ENCODE measurements at regions not wholly inside any gene's neighbourhood (a gene's known extent, or its start where the extent isn't known, plus 50 kb on each side); places are given as distances from the start of the nearest gene placed in this dataset.

DNA sequence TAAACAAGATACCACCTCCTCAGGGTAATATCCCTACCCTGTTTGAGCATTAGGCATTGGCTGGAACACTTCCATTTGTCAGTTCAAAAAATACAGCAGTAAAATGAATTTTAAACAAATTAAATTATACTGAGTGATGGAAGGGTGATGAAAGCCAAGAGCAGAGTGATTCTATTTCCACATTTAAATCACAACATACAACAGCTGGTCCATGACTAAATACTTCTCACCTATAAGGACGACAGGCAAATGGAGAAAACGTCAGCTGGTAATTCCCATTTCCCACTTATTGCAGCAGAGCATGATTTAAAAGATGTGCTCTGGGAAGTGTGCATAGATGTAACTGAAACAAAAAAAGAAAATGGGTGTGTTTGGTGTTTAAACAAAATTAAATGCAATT lies 543.6 kb upstream of the DAB2 start:
- no peak for DNase-seq (ENCODE audit: low read depth)
- TF ChIP-seq, protein P1, sequence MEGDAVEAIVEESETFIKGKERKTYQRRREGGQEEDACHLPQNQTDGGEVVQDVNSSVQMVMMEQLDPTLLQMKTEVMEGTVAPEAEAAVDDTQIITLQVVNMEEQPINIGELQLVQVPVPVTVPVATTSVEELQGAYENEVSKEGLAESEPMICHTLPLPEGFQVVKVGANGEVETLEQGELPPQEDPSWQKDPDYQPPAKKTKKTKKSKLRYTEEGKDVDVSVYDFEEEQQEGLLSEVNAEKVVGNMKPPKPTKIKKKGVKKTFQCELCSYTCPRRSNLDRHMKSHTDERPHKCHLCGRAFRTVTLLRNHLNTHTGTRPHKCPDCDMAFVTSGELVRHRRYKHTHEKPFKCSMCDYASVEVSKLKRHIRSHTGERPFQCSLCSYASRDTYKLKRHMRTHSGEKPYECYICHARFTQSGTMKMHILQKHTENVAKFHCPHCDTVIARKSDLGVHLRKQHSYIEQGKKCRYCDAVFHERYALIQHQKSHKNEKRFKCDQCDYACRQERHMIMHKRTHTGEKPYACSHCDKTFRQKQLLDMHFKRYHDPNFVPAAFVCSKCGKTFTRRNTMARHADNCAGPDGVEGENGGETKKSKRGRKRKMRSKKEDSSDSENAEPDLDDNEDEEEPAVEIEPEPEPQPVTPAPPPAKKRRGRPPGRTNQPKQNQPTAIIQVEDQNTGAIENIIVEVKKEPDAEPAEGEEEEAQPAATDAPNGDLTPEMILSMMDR (IDR thresholded peaks at IDR 0.05; ENCODE audit: low read depth, low read length, missing control alignments) = no peak
- H3K4me3 ChIP-seq (ENCODE audit: low read depth, low read length) = no peak overlapping the region
- in situ Hi-C loops (cut with HindIII; ENCODE audit: low sequenced_read_pairs) = no loop called here

DNA sequence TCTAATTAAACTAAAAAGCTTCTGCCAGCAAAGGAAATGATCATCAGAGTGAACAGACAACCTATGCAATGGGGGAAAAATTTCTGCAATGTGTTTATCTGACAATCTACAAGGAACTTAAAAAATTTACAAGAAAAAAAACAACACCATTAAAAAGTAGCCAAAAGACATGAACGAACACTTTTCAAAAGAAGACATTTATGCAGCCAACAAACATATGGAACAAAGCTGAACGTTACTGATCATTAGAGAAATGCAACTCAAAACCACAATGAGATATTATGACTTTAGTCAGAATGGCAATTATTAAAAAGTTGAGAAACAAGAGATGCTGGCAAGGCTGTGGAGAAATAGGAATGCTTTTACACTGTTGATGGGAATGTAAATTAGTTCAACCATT lies 530.4 kb upstream of the DAB2 start:
- in situ Hi-C loops (cut with HindIII; ENCODE audit: low sequenced_read_pairs) = no loop called here
- no peak for DNase-seq (ENCODE audit: low read depth)
- H3K4me3 ChIP-seq (ENCODE audit: low read depth, low read length) = no peak overlapping the region
- TF ChIP-seq, protein P1 (IDR thresholded peaks at IDR 0.05; ENCODE audit: low read depth, low read length, missing control alignments) = no peak

DNA sequence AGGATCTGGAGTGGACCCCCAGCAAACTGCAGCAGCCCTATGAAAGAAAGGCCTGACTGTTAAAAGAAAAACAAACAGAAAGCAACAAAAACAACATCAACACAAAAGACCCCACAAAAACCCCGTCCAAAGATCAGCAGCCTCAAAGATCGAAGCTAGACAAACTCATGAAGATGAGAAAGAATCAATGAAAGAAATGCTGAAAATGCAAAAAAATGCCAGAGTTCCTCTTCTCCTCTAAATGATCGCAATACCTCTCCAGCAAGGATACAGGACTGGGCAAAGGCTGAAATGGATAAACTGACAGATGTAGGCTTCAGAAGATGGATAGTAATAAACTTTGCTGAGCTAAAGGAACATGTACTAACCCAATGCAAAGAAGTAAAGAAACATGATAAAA lies 526.3 kb upstream of the DAB2 start:
- in situ Hi-C loops (cut with HindIII; ENCODE audit: low sequenced_read_pairs) = no loop called here
- no peak overlapping the region for H3K4me3 ChIP-seq (ENCODE audit: low read depth, low read length)
- DNase-seq (ENCODE audit: low read depth) = no peak
- TF ChIP-seq, protein P1 (IDR thresholded peaks at IDR 0.05; ENCODE audit: low read depth, low read length, missing control alignments) = no peak

DNA sequence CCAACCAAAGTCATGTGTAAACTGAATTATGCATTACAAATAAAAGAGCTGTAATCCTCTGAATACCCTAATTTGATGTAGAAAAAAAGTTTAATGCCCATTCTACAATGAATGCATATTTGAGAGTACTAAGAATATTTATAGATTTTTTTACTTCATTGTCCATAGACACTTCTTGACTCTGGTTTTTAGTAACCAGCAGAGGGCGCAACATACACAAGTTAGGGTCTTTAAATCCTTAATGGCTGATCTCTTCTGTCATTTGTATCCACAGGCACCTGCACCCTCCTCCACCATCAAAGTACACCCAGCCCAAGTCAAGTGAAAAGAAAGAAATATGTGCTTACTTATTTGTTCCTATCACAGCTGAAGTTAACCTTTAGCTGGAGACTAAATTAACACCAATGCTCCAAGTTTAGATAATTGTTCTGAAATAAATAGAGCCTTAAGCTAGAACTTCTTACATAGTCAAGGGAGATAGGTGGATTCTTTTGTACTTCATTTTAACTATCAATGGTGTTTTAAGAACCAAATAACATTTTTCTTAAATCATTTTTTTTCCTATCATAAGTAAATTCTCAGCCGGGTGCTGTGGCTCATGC lies 524.2 kb upstream of the DAB2 start:
- H3K4me3 ChIP-seq (ENCODE audit: low read depth, low read length) = no peak overlapping the region
- TF ChIP-seq, protein P1 (IDR thresholded peaks at IDR 0.05; ENCODE audit: low read depth, low read length, missing control alignments) = peak; percentile 56
- DNase-seq (ENCODE audit: low read depth) = peak; percentile 57
- in situ Hi-C loops (cut with HindIII; ENCODE audit: low sequenced_read_pairs) = no loop called here

DNA sequence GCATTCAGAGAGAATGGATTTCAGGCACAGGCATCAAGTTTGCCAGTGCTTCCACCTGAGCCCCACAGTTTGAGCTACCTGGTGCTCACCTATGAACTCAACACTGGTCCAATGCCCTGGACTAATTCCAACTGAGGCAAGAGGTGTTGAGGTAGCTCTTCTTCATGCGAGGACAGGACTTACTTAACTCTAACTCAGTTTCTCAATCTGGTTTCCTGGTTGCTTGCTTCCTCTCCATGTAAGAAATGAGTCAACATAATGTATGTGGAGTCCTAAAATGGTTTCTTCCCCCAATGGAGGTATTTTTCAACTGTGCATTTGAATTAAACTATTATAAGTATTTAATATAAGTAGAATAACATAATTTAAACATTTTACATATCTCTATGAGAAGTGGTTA lies 523.6 kb upstream of the DAB2 start:
- no peak overlapping the region for H3K4me3 ChIP-seq (ENCODE audit: low read depth, low read length)
- TF ChIP-seq, protein P1 (IDR thresholded peaks at IDR 0.05; ENCODE audit: low read depth, low read length, missing control alignments) = no peak
- in situ Hi-C loops (cut with HindIII; ENCODE audit: low sequenced_read_pairs) = no loop called here
- no peak for DNase-seq (ENCODE audit: low read depth)

DNA sequence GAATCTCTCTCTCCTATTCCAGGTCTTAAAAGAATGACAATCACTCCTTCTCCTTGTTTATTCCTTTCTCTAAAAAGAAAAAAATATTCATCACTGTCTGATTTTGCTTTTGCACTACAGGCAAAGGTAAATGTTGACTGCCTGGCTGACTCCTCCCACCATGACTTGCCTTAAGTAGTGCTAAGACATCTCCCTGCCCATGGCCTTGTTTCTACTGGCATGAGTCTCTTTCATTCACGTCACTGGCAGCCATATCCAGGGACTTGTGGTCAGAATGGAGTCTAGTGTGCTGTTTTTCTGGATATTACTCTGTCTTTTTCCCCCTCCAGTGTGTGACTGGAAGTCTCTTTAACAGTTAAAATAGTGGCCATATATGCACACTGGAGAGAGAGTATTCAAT lies 522.9 kb upstream of the DAB2 start:
- in situ Hi-C loops (cut with HindIII; ENCODE audit: low sequenced_read_pairs) = no loop called here
- H3K4me3 ChIP-seq (ENCODE audit: low read depth, low read length) = no peak overlapping the region
- DNase-seq (ENCODE audit: low read depth) = peak; percentile 24
- TF ChIP-seq, protein P1 (IDR thresholded peaks at IDR 0.05; ENCODE audit: low read depth, low read length, missing control alignments) = no peak

All from astrocyte of the cerebellum (primary cell).